Adipocyte (in vitro differentiated cells): ENCODE measurements at regions not wholly inside any gene's neighbourhood (a gene's known extent, or its start where the extent isn't known, plus 50 kb on each side); places are given as distances from the start of the nearest gene placed in this dataset.
"Not testable (repeated sequence)": the region's sequence is repeated elsewhere in the genome, so short reads cannot be mapped to it uniquely, and the experiment has no call there.

Experiments used
- DNase-seq: peaks from one replicate; pipeline ENCODE4 v3.0.0-alpha.2; 2015; ENCODE audit warnings: low read depth
- H3K27me3 ChIP-seq: replicated peaks from 2 replicates; pipeline ENCODE4 v1.7.0; 2013; ENCODE audit warnings: mild to moderate bottlenecking, low read length, moderate library complexity; ENCODE audit not compliant: control insufficient read depth, insufficient read depth
- H3K36me3 ChIP-seq: 2 replicates; pipeline ENCODE4 v1.7.0; 2013; ENCODE audit warnings: low read length, mild to moderate bottlenecking, moderate library complexity; ENCODE audit not compliant: control insufficient read depth, insufficient read depth, severe bottlenecking
- H3K4me1 ChIP-seq: 2 replicates; pipeline ENCODE4 v1.7.0; 2013; ENCODE audit warnings: mild to moderate bottlenecking, low read length, moderate library complexity; ENCODE audit not compliant: control insufficient read depth, insufficient read depth
- H3K4me3 ChIP-seq: 2 replicates; pipeline ENCODE4 v1.7.0; 2013; ENCODE audit warnings: mild to moderate bottlenecking, low read length, moderate library complexity
- H3K9ac ChIP-seq: 2 replicates; pipeline ENCODE4 v1.7.0; 2013; ENCODE audit warnings: mild to moderate bottlenecking, low read length, moderate library complexity
- H3K9me3 ChIP-seq: 2 replicates; pipeline ENCODE4 v1.7.0; 2013; ENCODE audit warnings: mild to moderate bottlenecking, low read length, moderate library complexity; ENCODE audit not compliant: control insufficient read depth

DNA sequence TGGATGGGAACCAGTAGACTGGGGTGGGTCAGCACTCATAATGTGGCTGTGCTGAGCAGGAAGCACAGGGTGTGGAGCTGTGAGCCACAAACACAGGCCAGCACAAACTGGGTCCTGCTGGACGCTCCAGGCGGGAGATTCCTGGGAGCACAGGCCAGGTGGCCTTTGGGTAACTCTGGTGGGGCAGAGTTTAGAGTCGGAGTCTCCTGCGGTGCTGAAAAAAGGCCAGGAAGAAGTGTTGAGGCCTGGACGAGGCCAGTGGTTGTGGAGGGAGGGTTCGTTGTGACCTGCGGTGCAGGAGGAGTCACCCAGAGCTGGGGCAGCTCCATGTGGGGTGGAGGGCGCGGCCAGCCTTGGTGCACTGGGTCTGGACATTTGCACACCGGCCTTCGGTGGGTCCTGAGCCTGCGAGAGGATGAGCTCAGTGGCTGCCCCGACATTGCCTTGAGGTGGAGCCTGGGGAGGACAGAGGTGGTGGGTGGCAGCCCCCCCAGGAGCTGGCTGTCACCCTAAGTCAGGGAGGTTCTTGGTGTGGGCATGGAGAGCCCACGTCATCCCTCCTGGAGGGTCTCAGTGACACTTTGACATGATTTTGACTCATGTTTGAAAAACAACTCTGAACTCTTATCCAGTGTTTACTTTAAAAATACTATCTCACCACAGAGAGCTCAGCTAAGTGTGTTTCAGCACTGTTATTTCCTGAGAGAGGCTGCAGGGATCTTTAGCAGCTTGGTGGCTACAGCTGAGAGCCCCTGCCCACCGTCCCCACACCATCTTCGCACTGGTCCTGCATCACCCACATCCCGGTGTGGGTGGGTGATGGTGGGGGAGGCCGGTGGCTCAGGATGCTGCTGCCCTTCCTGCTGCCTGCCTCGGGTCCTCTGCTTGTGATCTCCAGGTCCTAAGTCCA, 98.7 kb downstream of the NPIPB11 start:
- no peak overlapping the region for H3K9ac ChIP-seq
- H3K36me3 ChIP-seq = no peaks in the 10 kb centered on the region
- H3K9me3 ChIP-seq = no peaks in the 10 kb centered on the region
- peak; percentile 46 for DNase-seq
- no peak overlapping the region for H3K4me3 ChIP-seq
- H3K4me1 ChIP-seq = peaks cover 25% of the 10 kb centered on the region
- H3K27me3 ChIP-seq = no peaks in the 10 kb centered on the region

DNA sequence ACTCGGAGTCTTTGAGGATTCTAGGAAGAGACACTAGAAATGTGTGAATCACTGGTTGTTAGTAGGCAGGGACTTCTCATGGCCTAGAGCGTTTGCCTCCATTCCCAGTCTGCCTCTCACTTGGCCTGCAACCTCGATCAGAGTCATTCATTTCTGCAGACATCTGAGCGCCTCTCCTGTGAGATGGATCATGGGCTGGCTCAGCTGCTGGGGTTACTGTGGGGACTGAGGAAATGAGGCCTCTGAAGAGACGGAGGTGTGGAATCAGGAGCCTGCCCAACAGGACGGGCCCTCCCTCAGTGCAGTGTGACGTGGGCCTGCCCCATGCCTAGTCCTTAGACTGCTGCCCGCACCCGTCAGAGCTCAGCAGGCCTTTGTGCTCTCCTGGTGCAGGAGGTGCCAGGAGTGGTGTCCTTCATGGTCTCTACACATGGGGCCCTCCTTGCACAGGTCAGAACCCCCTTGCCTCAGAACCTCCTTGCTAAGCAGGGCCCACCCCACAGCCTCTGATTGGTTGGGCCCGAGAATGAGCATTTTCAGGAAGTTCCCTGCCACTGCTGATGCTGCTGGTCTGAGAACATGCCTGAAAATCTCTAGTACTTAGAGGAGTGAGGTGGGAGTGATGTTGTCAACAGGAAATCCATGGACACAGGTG, 99.4 kb downstream of the NPIPB11 start:
- no peaks in the 10 kb centered on the region for H3K9me3 ChIP-seq
- DNase-seq = no peak
- H3K4me3 ChIP-seq = no peak overlapping the region
- peaks cover 25% of the 10 kb centered on the region for H3K4me1 ChIP-seq
- no peaks in the 10 kb centered on the region for H3K27me3 ChIP-seq
- H3K9ac ChIP-seq = no peak overlapping the region
- no peaks in the 10 kb centered on the region for H3K36me3 ChIP-seq

DNA sequence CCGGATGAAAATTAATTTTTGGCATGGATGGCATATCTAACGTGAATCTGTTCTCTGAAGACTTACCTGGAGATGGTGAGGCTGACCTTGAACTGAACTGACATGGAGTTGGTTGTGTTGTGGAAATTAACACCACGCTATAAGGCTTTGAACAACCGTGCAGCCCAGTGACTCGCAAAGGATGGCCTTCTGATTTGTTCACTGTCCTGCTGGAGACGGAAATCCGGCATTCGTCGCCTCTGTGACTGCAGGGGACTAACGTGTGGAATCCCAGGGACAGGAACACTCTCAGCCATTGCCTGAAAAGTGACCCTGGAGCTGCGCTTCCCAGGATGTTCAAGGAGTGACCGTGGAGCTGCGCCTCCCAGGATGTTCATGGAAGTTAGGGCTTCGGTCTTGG, 100.3 kb downstream of the NPIPB11 start:
- no peaks in the 10 kb centered on the region for H3K36me3 ChIP-seq
- H3K9ac ChIP-seq = no peak overlapping the region
- H3K27me3 ChIP-seq = no peaks in the 10 kb centered on the region
- peaks cover 23% of the 10 kb centered on the region for H3K4me1 ChIP-seq
- DNase-seq = no peak
- H3K9me3 ChIP-seq = no peaks in the 10 kb centered on the region
- H3K4me3 ChIP-seq = no peak overlapping the region

DNA sequence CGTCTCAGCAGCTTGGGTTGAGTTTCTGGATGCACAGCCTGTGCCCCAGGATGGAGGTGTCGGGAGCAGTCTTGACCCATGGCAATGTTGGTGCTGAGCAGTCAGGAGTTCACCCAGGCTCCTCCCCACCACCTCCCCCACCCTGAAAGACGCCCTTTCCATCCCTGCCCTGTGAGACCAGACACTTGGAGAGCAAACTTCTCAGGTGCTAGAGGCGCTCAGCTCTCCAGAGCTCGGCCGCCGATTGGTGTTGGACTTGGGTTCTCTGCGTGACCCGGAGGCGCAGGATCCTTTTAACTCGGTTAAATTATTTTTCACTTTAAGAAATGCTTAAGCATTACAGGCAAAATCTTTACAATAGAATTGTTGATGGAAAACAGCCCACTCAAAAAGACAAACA, 101.5 kb downstream of the NPIPB11 start:
- H3K27me3 ChIP-seq, H3K9ac ChIP-seq, H3K4me3 ChIP-seq, H3K36me3 ChIP-seq, DNase-seq, H3K9me3 ChIP-seq: not testable (repeated sequence)
- H3K4me1 ChIP-seq = peaks cover 23% of the 10 kb centered on the region

GRCh38 chr16:29304251-29304650, 102.3 kb downstream of the NPIPB11 start:
- Histone ChIP-seq H3K27me3 (no peaks in the 10 kb centered on the region), H3K4me3 (no peak overlapping the region), H3K9me3 (no peaks in the 10 kb centered on the region), H3K9ac (no peak overlapping the region), H3K36me3 (no peaks in the 10 kb centered on the region), H3K4me1 (peaks cover 27% of the 10 kb centered on the region)
- no peak for DNase-seq

DNA sequence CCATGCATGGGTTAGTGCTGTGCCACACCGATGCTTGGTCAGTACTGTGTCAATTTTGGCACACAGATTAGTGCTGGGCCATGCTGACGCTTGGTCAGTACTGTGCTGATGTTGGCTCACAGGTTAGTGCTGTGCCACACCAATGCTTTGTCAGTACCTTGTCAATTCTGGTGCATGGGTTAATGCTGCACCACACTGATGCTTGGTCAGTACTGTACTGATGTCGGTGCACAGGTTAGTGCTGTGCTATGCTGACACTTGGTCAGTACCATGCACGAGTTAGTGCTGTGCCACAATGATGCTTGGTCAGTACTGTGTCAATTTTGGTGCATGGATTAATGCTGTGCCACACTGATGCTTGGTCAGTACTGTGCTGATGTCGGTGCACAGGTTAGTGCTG, 103.0 kb downstream of the NPIPB11 start:
- no peaks in the 10 kb centered on the region for H3K27me3 ChIP-seq
- no peak overlapping the region for H3K9ac ChIP-seq
- no peaks in the 10 kb centered on the region for H3K9me3 ChIP-seq
- no peaks in the 10 kb centered on the region for H3K36me3 ChIP-seq
- H3K4me3 ChIP-seq = no peak overlapping the region
- peaks cover 27% of the 10 kb centered on the region for H3K4me1 ChIP-seq
- no peak for DNase-seq

DNA sequence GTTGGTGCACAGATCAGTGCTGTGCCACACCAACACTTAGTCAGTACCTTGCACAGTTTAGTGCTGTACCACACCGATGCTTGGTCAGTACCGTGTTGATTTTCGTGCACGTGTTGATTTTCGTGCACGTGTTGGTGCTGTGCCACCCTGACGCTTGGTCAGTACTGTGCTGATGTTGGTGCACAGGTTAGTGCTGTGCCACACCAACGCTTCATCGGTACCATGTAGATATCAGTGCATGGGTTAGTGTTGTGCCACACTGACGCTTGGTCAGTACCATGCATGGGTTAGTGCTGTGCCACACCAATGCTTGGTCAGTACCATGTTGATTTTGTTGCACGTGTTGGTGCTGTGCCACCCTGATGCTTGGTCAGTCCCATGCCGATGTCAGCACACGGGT, 103.5 kb downstream of the NPIPB11 start:
- no peak for DNase-seq
- no peaks in the 10 kb centered on the region for H3K27me3 ChIP-seq
- H3K9me3 ChIP-seq = no peaks in the 10 kb centered on the region
- no peak overlapping the region for H3K9ac ChIP-seq
- H3K4me3 ChIP-seq = no peak overlapping the region
- peaks cover 27% of the 10 kb centered on the region for H3K4me1 ChIP-seq
- H3K36me3 ChIP-seq = no peaks in the 10 kb centered on the region

GRCh38 chr16:29302433-29302832, 104.1 kb downstream of the NPIPB11 start:
- H3K9me3 ChIP-seq, H3K9ac ChIP-seq, H3K4me3 ChIP-seq, H3K27me3 ChIP-seq, DNase-seq, H3K36me3 ChIP-seq: not testable (repeated sequence)
- H3K4me1 ChIP-seq = peaks cover 25% of the 10 kb centered on the region

DNA sequence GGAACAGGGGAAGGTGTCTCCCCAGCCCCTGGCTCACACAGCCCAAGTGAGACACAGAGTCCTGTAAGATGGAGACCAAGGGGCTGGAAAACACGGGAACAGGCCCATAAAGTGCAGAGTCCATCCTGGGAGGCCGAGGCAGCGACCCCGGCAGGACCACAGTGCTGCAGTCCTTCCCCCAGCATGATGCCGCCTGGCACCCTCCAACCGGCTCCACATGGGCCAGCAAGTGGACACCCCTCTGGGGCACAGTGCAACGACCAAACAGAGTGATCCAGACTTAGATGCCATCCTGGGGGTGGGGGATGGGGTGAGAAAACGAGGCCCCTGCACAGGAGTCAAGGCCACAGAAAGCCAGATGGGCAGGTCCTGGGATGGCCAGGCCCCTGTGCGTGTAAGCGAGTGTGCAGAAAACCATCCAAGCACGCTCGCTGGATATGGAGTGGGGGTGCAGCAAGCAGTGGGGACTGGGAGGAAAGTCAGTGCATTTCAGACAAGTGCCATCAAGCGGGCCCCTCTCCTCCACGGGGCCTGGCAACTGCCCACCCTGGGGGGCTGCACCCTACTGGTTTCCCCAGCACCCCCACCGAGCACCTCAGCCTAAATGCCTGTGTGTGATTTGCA, 104.7 kb downstream of the NPIPB11 start:
- not testable (repeated sequence) for H3K36me3 ChIP-seq, H3K9ac ChIP-seq, H3K4me3 ChIP-seq, H3K27me3 ChIP-seq, DNase-seq, H3K9me3 ChIP-seq
- peaks cover 18% of the 10 kb centered on the region for H3K4me1 ChIP-seq

DNA sequence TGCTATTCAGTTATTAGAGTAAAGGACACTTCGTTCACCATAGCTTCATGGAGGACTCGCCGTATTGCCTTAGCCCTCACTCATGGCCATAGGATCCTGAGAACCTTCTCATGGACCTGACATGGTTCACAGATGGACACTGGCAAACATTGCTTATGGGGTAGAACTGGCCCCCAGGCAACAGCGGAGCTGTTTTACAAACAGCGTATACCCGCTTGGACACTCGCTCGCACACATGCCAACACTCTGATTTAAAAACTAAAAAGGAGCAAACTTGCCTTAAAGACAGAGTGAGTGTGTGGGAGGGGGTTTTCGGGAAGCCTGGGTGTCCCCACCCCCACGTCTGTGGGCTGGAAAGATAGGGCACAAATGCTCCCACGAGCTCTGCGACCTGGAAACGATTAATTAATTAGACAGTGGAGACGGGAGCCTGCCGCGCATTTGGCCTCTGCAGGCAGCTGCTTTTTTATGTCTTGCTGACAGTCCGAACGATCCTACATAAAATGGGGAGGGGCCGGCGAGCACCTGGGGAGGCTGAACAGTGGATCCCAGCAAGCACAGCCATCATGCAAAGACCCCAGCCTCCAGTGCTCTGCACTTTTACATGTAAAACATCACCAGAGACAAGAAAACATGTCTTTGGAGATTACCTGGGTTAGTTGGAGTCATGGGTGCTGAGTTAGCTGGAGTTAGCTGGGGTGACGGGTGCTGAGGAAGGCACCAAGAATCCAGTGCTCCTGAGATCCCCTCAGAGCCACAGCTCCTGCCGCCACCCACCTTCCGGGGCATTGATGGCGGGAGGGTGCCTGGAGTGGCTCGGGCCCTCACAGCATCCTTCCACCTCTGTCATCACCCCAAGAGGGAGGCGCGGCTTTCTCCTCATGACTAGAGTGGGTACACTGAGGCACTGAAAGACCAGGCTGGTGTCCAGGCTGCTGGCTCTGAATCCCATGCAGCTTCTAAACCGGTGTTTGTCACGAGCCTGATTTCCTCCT, 105.7 kb downstream of the NPIPB11 start:
- Histone ChIP-seq H3K9ac (peak overlapping the region; percentile 81), H3K4me3 (peak overlapping the region; percentile 57), H3K4me1 (peaks cover 13% of the 10 kb centered on the region)
- not testable (repeated sequence) for H3K9me3 ChIP-seq, DNase-seq, H3K36me3 ChIP-seq, H3K27me3 ChIP-seq
